ENCODE measurements at regions not wholly inside any gene's neighbourhood (a gene's known extent, or its start where the extent isn't known, plus 50 kb on each side); places are given as distances from the start of the nearest gene placed in this dataset.

GRCh38 chr4:167359711-167360110 is 125.4 kb upstream of the SPOCK3 start:
- DNase-seq, result no peak
- H3K36me3 ChIP-seq (replicated peaks in 1 of 2), result no peaks in the 10 kb centered on the region
- no peaks in the 10 kb centered on the region for H3K4me1 ChIP-seq (replicated peaks in 1 of 2)
- intact Hi-C loops (cut with DNase I), result no loop called here
- H3K9me3 ChIP-seq (replicated peaks in 1 of 3), result no peaks in the 10 kb centered on the region
- no peak for TF ChIP-seq CTCF (IDR thresholded peaks at IDR 0.05)
- no peak for TF ChIP-seq POLR2A (IDR thresholded peaks at IDR 0.05)
- 38 to 67% (median 46%) methylated on average over 3 of the region's 3 CpGs for WGBS, 4 donors
- H3K27me3 ChIP-seq, result no peaks in the 10 kb centered on the region
- no peak overlapping the region for H3K4me3 ChIP-seq
- H3K27ac ChIP-seq, result no peak overlapping the region

DNA sequence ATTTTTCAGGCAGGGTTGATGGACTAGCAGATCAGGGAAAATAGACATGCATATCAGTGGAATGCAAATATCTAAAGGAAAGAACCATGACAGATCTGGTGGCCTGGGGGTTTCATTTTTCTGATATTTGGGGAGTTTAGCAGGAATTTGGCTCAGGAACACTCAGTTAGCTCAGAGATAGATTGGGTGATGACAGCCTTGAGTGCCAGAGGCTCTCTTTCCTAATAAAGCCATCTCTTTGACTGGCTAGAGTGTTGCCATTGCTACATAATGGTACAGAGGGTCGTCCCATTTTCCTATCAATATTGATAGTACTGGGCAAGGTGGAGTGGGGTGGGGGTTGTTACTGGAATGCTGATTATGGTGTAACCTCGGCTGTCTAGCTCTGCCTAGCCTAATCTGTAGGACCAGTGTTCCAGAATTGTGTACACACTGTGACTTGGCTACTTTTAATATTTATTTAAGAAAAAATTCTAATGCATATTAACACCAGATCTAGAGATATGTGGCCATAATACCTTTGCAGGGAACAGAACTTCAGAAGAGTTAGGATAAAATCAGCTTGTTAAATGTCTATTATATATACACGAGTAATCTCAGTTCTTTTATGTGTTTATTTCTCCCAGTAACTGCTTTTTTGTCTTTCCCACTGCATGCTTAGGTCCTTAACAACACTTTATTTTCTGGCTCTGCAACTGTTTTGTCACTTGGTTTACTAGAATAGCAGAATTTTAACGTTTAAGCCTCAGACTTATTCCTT is 145.0 kb upstream of the SPOCK3 start:
- H3K9me3 ChIP-seq (replicated peaks in 1 of 3), result no peaks in the 10 kb centered on the region
- H3K4me1 ChIP-seq (replicated peaks in 1 of 2), result no peaks in the 10 kb centered on the region
- no peaks in the 10 kb centered on the region for H3K27me3 ChIP-seq
- no peak overlapping the region for H3K27ac ChIP-seq
- TF ChIP-seq CTCF (IDR thresholded peaks at IDR 0.05), result no peak
- no peak for TF ChIP-seq POLR2A (IDR thresholded peaks at IDR 0.05)
- H3K36me3 ChIP-seq (replicated peaks in 1 of 2), result no peaks in the 10 kb centered on the region
- no peak overlapping the region for H3K4me3 ChIP-seq
- 44 to 56% (median 46%) methylated on average over 4 of the region's 4 CpGs for WGBS, 4 donors
- DNase-seq, result no peak
- intact Hi-C loops (cut with DNase I), result no loop called here

DNA sequence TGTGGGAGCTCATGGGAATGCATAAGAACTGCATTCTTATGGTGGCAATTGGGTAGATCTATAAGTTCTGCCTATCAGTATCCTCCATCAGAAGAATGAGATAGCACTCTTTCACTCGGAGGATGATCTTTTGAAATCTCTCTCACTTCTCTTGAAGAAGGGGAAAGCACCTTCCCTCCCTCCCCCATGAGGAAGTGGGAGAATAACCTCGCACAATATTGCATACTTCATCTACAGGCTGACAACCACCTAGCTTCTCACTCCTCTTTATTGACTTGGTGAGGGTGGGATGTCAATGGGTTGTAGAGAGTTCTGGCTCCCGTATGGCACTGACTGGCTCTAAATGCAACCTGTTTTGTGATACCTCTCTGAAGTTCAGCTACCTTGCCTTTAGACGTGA is 146.7 kb upstream of the SPOCK3 start:
- no peak for TF ChIP-seq CTCF (IDR thresholded peaks at IDR 0.05)
- no peak for TF ChIP-seq POLR2A (IDR thresholded peaks at IDR 0.05)
- intact Hi-C loops (cut with DNase I), result no loop called here
- Histone ChIP-seq H3K27me3 (no peaks in the 10 kb centered on the region), H3K36me3 (replicated peaks in 1 of 2) (no peaks in the 10 kb centered on the region), H3K4me1 (replicated peaks in 1 of 2) (no peaks in the 10 kb centered on the region), H3K4me3 (no peak overlapping the region), H3K9me3 (replicated peaks in 1 of 3) (no peaks in the 10 kb centered on the region), H3K27ac (no peak overlapping the region)
- WGBS, 4 donors, result 61 to 78% (median 63%) methylated on average over 4 of the region's 4 CpGs
- no peak for DNase-seq

GRCh38 chr4:167383291-167383690 is 149.0 kb upstream of the SPOCK3 start:
- Histone ChIP-seq H3K27ac (no peak overlapping the region), H3K4me3 (no peak overlapping the region), H3K27me3 (no peaks in the 10 kb centered on the region), H3K36me3 (replicated peaks in 1 of 2) (no peaks in the 10 kb centered on the region), H3K9me3 (replicated peaks in 1 of 3) (no peaks in the 10 kb centered on the region), H3K4me1 (replicated peaks in 1 of 2) (no peaks in the 10 kb centered on the region)
- intact Hi-C loops (cut with DNase I), result no loop called here
- TF ChIP-seq POLR2A (IDR thresholded peaks at IDR 0.05), result no peak
- TF ChIP-seq CTCF (IDR thresholded peaks at IDR 0.05), result no peak
- WGBS, 4 donors, result 50 to 60% (median 56%) methylated on average over 2 of the region's 2 CpGs
- no peak for DNase-seq

Data from adrenal gland (tissue), 9 donors.